Neuron (in vitro differentiated cells): ENCODE measurements at regions not wholly inside any gene's neighbourhood (a gene's known extent, or its start where the extent isn't known, plus 50 kb on each side); places are given as distances from the start of the nearest gene placed in this dataset.

Experiments
- H2AFZ ChIP-seq: one replicate; pipeline ENCODE4 v1.6.1; 2013; ENCODE audit warnings: low read depth, mild to moderate bottlenecking, inconsistent platforms, low read length, moderate library complexity
- H3K27me3 ChIP-seq: one replicate; pipeline ENCODE4 v1.6.1; 2013; ENCODE audit warnings: low read length; ENCODE audit not compliant: insufficient read depth
- H3K36me3 ChIP-seq: one replicate; pipeline ENCODE4 v1.6.1; 2013; ENCODE audit warnings: low read length; ENCODE audit not compliant: insufficient read depth
- H3K4me1 ChIP-seq: one replicate; pipeline ENCODE4 v1.6.1; 2013; ENCODE audit warnings: low read length; ENCODE audit not compliant: insufficient read depth
- H3K4me3 ChIP-seq: 2 replicates; pipeline ENCODE4 v1.5.1; 2013; ENCODE audit warnings: mild to moderate bottlenecking, low read length, moderate library complexity
- H3K9me3 ChIP-seq: one replicate; pipeline ENCODE4 v1.6.1; 2013; ENCODE audit warnings: low read length

GRCh38 chr5:8114597-8115266 lies 245.8 kb downstream of the MTRR start:
- Histone ChIP-seq H2AFZ (no peak overlapping the region), H3K27me3 (no peaks in the 10 kb centered on the region), H3K4me1 (no peaks in the 10 kb centered on the region), H3K9me3 (no peaks in the 10 kb centered on the region), H3K4me3 (no peak overlapping the region), H3K36me3 (no peaks in the 10 kb centered on the region)

GRCh38 chr5:8123559-8123958 lies 254.6 kb downstream of the MTRR start:
- Histone ChIP-seq H3K27me3 (no peaks in the 10 kb centered on the region), H3K36me3 (no peaks in the 10 kb centered on the region), H3K4me1 (no peaks in the 10 kb centered on the region), H3K9me3 (no peaks in the 10 kb centered on the region), H3K4me3 (no peak overlapping the region), H2AFZ (no peak overlapping the region)

GRCh38 chr5:8134609-8135008 lies 265.7 kb downstream of the MTRR start:
- H3K36me3 ChIP-seq: no peaks in the 10 kb centered on the region
- no peaks in the 10 kb centered on the region for H3K27me3 ChIP-seq
- H3K4me3 ChIP-seq: no peak overlapping the region
- no peak overlapping the region for H2AFZ ChIP-seq
- H3K9me3 ChIP-seq: no peaks in the 10 kb centered on the region
- H3K4me1 ChIP-seq: no peaks in the 10 kb centered on the region

GRCh38 chr5:8135742-8136141 lies 266.8 kb downstream of the MTRR start:
- H3K4me1 ChIP-seq: no peaks in the 10 kb centered on the region
- no peaks in the 10 kb centered on the region for H3K36me3 ChIP-seq
- no peaks in the 10 kb centered on the region for H3K27me3 ChIP-seq
- H2AFZ ChIP-seq: no peak overlapping the region
- H3K4me3 ChIP-seq: no peak overlapping the region
- H3K9me3 ChIP-seq: no peaks in the 10 kb centered on the region

- H3K27me3 ChIP-seq: no peaks in the 10 kb centered on the region
- H3K4me1 ChIP-seq: no peaks in the 10 kb centered on the region
- no peak overlapping the region for H3K4me3 ChIP-seq
- H3K36me3 ChIP-seq: no peaks in the 10 kb centered on the region
- no peaks in the 10 kb centered on the region for H3K9me3 ChIP-seq
- H2AFZ ChIP-seq: no peak overlapping the region
Observed at GRCh38 chr5:8136271-8136670, 267.3 kb downstream of the MTRR start.

GRCh38 chr5:8137941-8138550 lies 269.1 kb downstream of the MTRR start:
- Histone ChIP-seq H3K4me1 (no peaks in the 10 kb centered on the region), H3K36me3 (no peaks in the 10 kb centered on the region), H3K9me3 (no peaks in the 10 kb centered on the region), H3K4me3 (no peak overlapping the region), H2AFZ (no peak overlapping the region), H3K27me3 (no peaks in the 10 kb centered on the region)

GRCh38 chr5:8138884-8139283 lies 269.9 kb downstream of the MTRR start:
- Histone ChIP-seq H2AFZ (no peak overlapping the region), H3K9me3 (no peaks in the 10 kb centered on the region), H3K27me3 (no peaks in the 10 kb centered on the region), H3K4me1 (no peaks in the 10 kb centered on the region), H3K36me3 (no peaks in the 10 kb centered on the region), H3K4me3 (no peak overlapping the region)

- Histone ChIP-seq H3K36me3 (no peaks in the 10 kb centered on the region), H3K9me3 (no peaks in the 10 kb centered on the region), H3K27me3 (no peaks in the 10 kb centered on the region), H3K4me1 (no peaks in the 10 kb centered on the region), H3K4me3 (no peak overlapping the region), H2AFZ (no peak overlapping the region)
Observed at GRCh38 chr5:8150791-8151190, 281.8 kb downstream of the MTRR start.

GRCh38 chr5:8156706-8157105 lies 287.8 kb downstream of the MTRR start:
- no peak overlapping the region for H2AFZ ChIP-seq

GRCh38 chr5:8157320-8157822 lies 288.4 kb downstream of the MTRR start:
- no peak overlapping the region for H3K4me3 ChIP-seq
- H3K9me3 ChIP-seq: no peaks in the 10 kb centered on the region
- no peaks in the 10 kb centered on the region for H3K4me1 ChIP-seq
- no peak overlapping the region for H2AFZ ChIP-seq
- no peaks in the 10 kb centered on the region for H3K36me3 ChIP-seq
- H3K27me3 ChIP-seq: no peaks in the 10 kb centered on the region

More at GRCh38 chr5:8156706-8157105, 287.8 kb downstream of the MTRR start:
- Histone ChIP-seq H3K36me3 (no peaks in the 10 kb centered on the region), H3K27me3 (no peaks in the 10 kb centered on the region), H3K9me3 (no peaks in the 10 kb centered on the region), H3K4me1 (no peaks in the 10 kb centered on the region), H3K4me3 (no peak overlapping the region)

- Histone ChIP-seq H2AFZ (no peak overlapping the region), H3K4me1 (peaks cover 8% of the 10 kb centered on the region), H3K27me3 (no peaks in the 10 kb centered on the region), H3K36me3 (no peaks in the 10 kb centered on the region), H3K4me3 (no peak overlapping the region), H3K9me3 (no peaks in the 10 kb centered on the region)
Observed at GRCh38 chr5:8176101-8176693, 307.2 kb downstream of the MTRR start.

GRCh38 chr5:8184455-8185063 lies 315.6 kb downstream of the MTRR start:
- no peaks in the 10 kb centered on the region for H3K27me3 ChIP-seq
- H3K9me3 ChIP-seq: no peaks in the 10 kb centered on the region
- H3K4me1 ChIP-seq: no peaks in the 10 kb centered on the region
- H2AFZ ChIP-seq: no peak overlapping the region
- H3K36me3 ChIP-seq: no peaks in the 10 kb centered on the region
- no peak overlapping the region for H3K4me3 ChIP-seq

- no peaks in the 10 kb centered on the region for H3K27me3 ChIP-seq
- H3K36me3 ChIP-seq: no peaks in the 10 kb centered on the region
- no peaks in the 10 kb centered on the region for H3K4me1 ChIP-seq
- no peak overlapping the region for H2AFZ ChIP-seq
- H3K9me3 ChIP-seq: no peaks in the 10 kb centered on the region
- no peak overlapping the region for H3K4me3 ChIP-seq
Observed at GRCh38 chr5:8185852-8186251, 316.9 kb downstream of the MTRR start.
